ENCODE measurements at regions not wholly inside any gene's neighbourhood (a gene's known extent, or its start where the extent isn't known, plus 50 kb on each side); places are given as distances from the start of the nearest gene placed in this dataset.
A peak's percentile ranks its signal among the peaks of the same experiment; 100 is the strongest.

GRCh38 chr3:177431525-177432176, 234.4 kb upstream of the TBL1XR1 start:
- no peak for DNase-seq (ENCODE audit: low spot score)

- DNase-seq (ENCODE audit: low spot score), result no peak
Measured at GRCh38 chr3:177435301-177435700, 238.0 kb upstream of the TBL1XR1 start.

- no peak for DNase-seq (ENCODE audit: low spot score)
Measured at GRCh38 chr3:177437513-177438337, 240.4 kb upstream of the TBL1XR1 start.

- no peak for DNase-seq (ENCODE audit: low spot score)
Measured at GRCh38 chr3:177438596-177439220, 241.4 kb upstream of the TBL1XR1 start.

- DNase-seq (ENCODE audit: low spot score), result no peak
Measured at GRCh38 chr3:177439694-177440269, 242.5 kb upstream of the TBL1XR1 start.

- DNase-seq (ENCODE audit: low spot score), result peak; percentile 53
Measured at GRCh38 chr3:177440456-177441104, 243.3 kb upstream of the TBL1XR1 start.

- no peak for DNase-seq (ENCODE audit: low spot score)
Measured at GRCh38 chr3:177441276-177441812, 244.1 kb upstream of the TBL1XR1 start.

GRCh38 chr3:177441813-177442646, 244.7 kb upstream of the TBL1XR1 start:
- no peak for DNase-seq (ENCODE audit: low spot score)

- DNase-seq (ENCODE audit: low spot score), result no peak
Measured at GRCh38 chr3:177443469-177443868, 246.2 kb upstream of the TBL1XR1 start.

GRCh38 chr3:177444696-177445095, 247.4 kb upstream of the TBL1XR1 start:
- DNase-seq (ENCODE audit: low spot score), result no peak

GRCh38 chr3:177445549-177445948, 248.3 kb upstream of the TBL1XR1 start:
- DNase-seq (ENCODE audit: low spot score), result no peak

GRCh38 chr3:177446165-177446601, 248.9 kb upstream of the TBL1XR1 start:
- DNase-seq (ENCODE audit: low spot score), result no peak

- no peak for DNase-seq (ENCODE audit: low spot score)
Measured at GRCh38 chr3:177447938-177448337, 250.7 kb upstream of the TBL1XR1 start.

GRCh38 chr3:177448987-177449359, 251.7 kb upstream of the TBL1XR1 start:
- DNase-seq (ENCODE audit: low spot score), result no peak

GRCh38 chr3:177449360-177450006, 252.2 kb upstream of the TBL1XR1 start:
- DNase-seq (ENCODE audit: low spot score), result no peak

GRCh38 chr3:177451301-177451750, 254.0 kb upstream of the TBL1XR1 start:
- peak; percentile 84 for DNase-seq (ENCODE audit: low spot score)

GRCh38 chr3:177451864-177452830, 254.9 kb upstream of the TBL1XR1 start:
- peak; percentile 45 for DNase-seq (ENCODE audit: low spot score)

GRCh38 chr3:177452831-177453450, 255.7 kb upstream of the TBL1XR1 start:
- no peak for DNase-seq (ENCODE audit: low spot score)

GRCh38 chr3:177453451-177453844, 256.2 kb upstream of the TBL1XR1 start:
- DNase-seq (ENCODE audit: low spot score), result no peak
